Endothelial cell of umbilical vein (primary cell): ENCODE measurements at regions not wholly inside any gene's neighbourhood (a gene's known extent, or its start where the extent isn't known, plus 50 kb on each side); places are given as distances from the start of the nearest gene placed in this dataset.

Experiments used
- BruUV-seq: library from RNA; stranded (reverse); fragments of 400-500 nt; replicated peaks from 2 replicates; lab custom pipeline; 2021; lab: Mats Ljungman, UMichigan
- CTCF ChIA-PET: fragments of 300-600, 350-600 bp; sonication (Branson Sonifier 250); formaldehyde crosslinking; loops from one replicate; lab custom pipeline; 2021; ENCODE audit warnings: antibody characterized with exemption, inconsistent platforms; lab: Charles Lee
- POLR2A ChIA-PET: fragments of 300-600, 350-600 bp; sonication (Branson Sonifier 250); formaldehyde crosslinking; loops from one replicate; lab custom pipeline; 2021; ENCODE audit warnings: antibody characterized with exemption, inconsistent platforms; lab: Charles Lee
- DNase-seq: peaks from one replicate; pipeline ENCODE4 v3.0.0-alpha.2; 2011; ENCODE audit warnings: low read depth, low spot score
- FAIRE-seq: peaks from 2 replicates; lab custom pipeline; 2011; peaks lifted over from hg19 to GRCh38; lab: Jason Lieb, UNC
- H2AFZ ChIP-seq: 2 replicates; pipeline ENCODE4 v1.6.0; 2012; ENCODE audit warnings: low read depth, low read length, control low read depth, inconsistent platforms
- H3K27ac ChIP-seq: 2 replicates; pipeline ENCODE4 v1.5.1; 2011; ENCODE audit warnings: low read depth, mild to moderate bottlenecking, control low read depth, low read length, moderate library complexity; ENCODE audit not compliant: insufficient read depth
- H3K27me3 ChIP-seq, 2 experiments: 2 replicates each; pipeline versions ENCODE4 v1.6.0 to v1.6.1; 2011; ENCODE audit warnings: low read length in 2 of 2, mixed read lengths in 1 of 2; ENCODE audit not compliant: control insufficient read depth in 2 of 2, insufficient read depth in 2 of 2
- H3K36me3 ChIP-seq, 2 experiments: 2 replicates in 1 of 2; 3 replicates in 1 of 2; pipeline ENCODE4 v1.5.1; 2011; ENCODE audit warnings: low read length in 2 of 2, mild to moderate bottlenecking in 1 of 2, moderate library complexity in 1 of 2; ENCODE audit not compliant: control insufficient read depth in 2 of 2, insufficient read depth in 2 of 2; ENCODE audit errors: extremely low read depth in 1 of 2
- H3K4me1 ChIP-seq: 3 replicates; pipeline ENCODE4 v1.5.1; 2011; ENCODE audit warnings: mild to moderate bottlenecking, low read length; ENCODE audit not compliant: control insufficient read depth, insufficient read depth; ENCODE audit errors: extremely low read depth
- H3K4me2 ChIP-seq: 2 replicates; pipeline ENCODE4 v1.6.1; 2011; ENCODE audit warnings: low read length, control low read depth, mixed read lengths; ENCODE audit not compliant: insufficient read depth
- H3K4me3 ChIP-seq, 3 experiments: fragments of 200-600 bp in 1 of 3; sonication (generic), shearing (Covaris generic) in 1 of 3; replicated peaks in 1 of 3; 2 replicates each; pipeline ENCODE4 v1.5.1; 2011 to 2016; ENCODE audit warnings: control low read depth in 3 of 3, low read length in 3 of 3, mild to moderate bottlenecking in 2 of 3, inconsistent platforms in 1 of 3, low read depth in 1 of 3, moderate library complexity in 1 of 3; ENCODE audit not compliant: insufficient read depth in 1 of 3
- H3K79me2 ChIP-seq: 2 replicates; pipeline ENCODE4 v1.6.0; 2012; ENCODE audit warnings: low read length, inconsistent platforms; ENCODE audit not compliant: control insufficient read depth, insufficient read depth
- H3K9ac ChIP-seq: replicated peaks from 2 replicates; pipeline ENCODE3; 2011; ENCODE audit warnings: low read length, control low read depth; ENCODE audit not compliant: insufficient read depth; ENCODE audit errors: extremely low read depth
- H3K9me1 ChIP-seq: replicated peaks from 3 replicates; pipeline ENCODE4 v1.6.0; 2011; ENCODE audit warnings: mild to moderate bottlenecking, low read length; ENCODE audit not compliant: control insufficient read depth, insufficient read depth; ENCODE audit errors: extremely low read depth
- H3K9me3 ChIP-seq: replicated peaks from 2 replicates; pipeline ENCODE4 v1.5.1; 2012; ENCODE audit warnings: low read length, inconsistent platforms; ENCODE audit not compliant: control insufficient read depth, insufficient read depth
- H4K20me1 ChIP-seq: replicated peaks from 2 replicates; pipeline ENCODE3; 2011; ENCODE audit warnings: mild to moderate bottlenecking, low read length; ENCODE audit not compliant: control insufficient read depth, insufficient read depth; ENCODE audit errors: extremely low read depth
- CTCF ChIP-seq, 2 donors: IDR thresholded peaks; 1 replicate in 1 of 2; 2 replicates in 1 of 2; pipeline ENCODE4 v1.5.1; 2011; ENCODE audit warnings: low read length in 2 of 2, mild to moderate bottlenecking in 2 of 2, moderate library complexity in 2 of 2, control low read depth in 1 of 2, inconsistent platforms in 1 of 2, low read depth in 1 of 2; ENCODE audit not compliant: insufficient read depth in 1 of 2; ENCODE audit errors: extremely low read depth in 1 of 2
- EZH2 ChIP-seq: IDR thresholded peaks from 2 replicates; pipeline ENCODE4 v1.6.1; 2012; ENCODE audit warnings: borderline replicate concordance, low read depth, mild to moderate bottlenecking, moderate library complexity, low read length, inconsistent platforms; ENCODE audit not compliant: severe bottlenecking
- FOS ChIP-seq: IDR thresholded peaks from 2 replicates; pipeline ENCODE4 v1.6.1; 2011; ENCODE audit warnings: mild to moderate bottlenecking, low read length, moderate library complexity, borderline replicate concordance; ENCODE audit not compliant: insufficient read depth
- GATA2 ChIP-seq: IDR thresholded peaks from 2 replicates; pipeline ENCODE4 v1.7.0; 2011; ENCODE audit warnings: low read depth, mild to moderate bottlenecking, moderate library complexity, mixed read lengths, low read length; ENCODE audit not compliant: insufficient read length, insufficient read depth
- JUN ChIP-seq: IDR thresholded peaks from 2 replicates; pipeline ENCODE4 v1.6.1; 2011; ENCODE audit warnings: borderline replicate concordance, low read depth; ENCODE audit not compliant: insufficient read length, insufficient read depth
- MAX ChIP-seq: IDR thresholded peaks from 2 replicates; pipeline ENCODE4 v1.6.1; 2011; ENCODE audit not compliant: insufficient read depth, insufficient read length
- MYC ChIP-seq: IDR thresholded peaks from one replicate; pipeline ENCODE4 v1.6.1; 2011; ENCODE audit warnings: mild to moderate bottlenecking, low read depth, low read length
- POLR2A ChIP-seq: IDR thresholded peaks from 2 replicates; pipeline ENCODE4 v1.6.1; 2012; ENCODE audit warnings: low read depth, mild to moderate bottlenecking, control low read depth, low read length
- POLR2AphosphoS5 ChIP-seq: IDR thresholded peaks from 2 replicates; pipeline ENCODE4 v1.6.1; 2012; ENCODE audit warnings: low read depth, mild to moderate bottlenecking, control low read depth, low read length, moderate library complexity; ENCODE audit not compliant: insufficient read depth
- dilution Hi-C: fragments of 300-500 bp; cut with MboI; formaldehyde crosslinking; loops from one replicate; pipeline ENCODE4 v1.15.0; 2019; ENCODE audit warnings: low sequenced_read_pairs; ENCODE audit not compliant: extremely low pct_ligation_motif_present
- intact Hi-C: fragments of 100-400 bp; cut with micrococcal nuclease; formaldehyde crosslinking; loops from one replicate; pipeline ENCODE4 v1.10.0; 2022

- H3K9me3 ChIP-seq, result no peaks in the 10 kb centered on the region
- peaks cover 21% of the 10 kb centered on the region for H3K4me1 ChIP-seq
- peak overlapping the region; percentile 65 for H3K27ac ChIP-seq
- DNase-seq (peak; percentile 30), FAIRE-seq (peak; percentile 74)
- no peak overlapping the region for H2AFZ ChIP-seq
- BruUV-seq, result no TSS peak
- intact Hi-C loops (loop anchor here (1.0 to 5.0 kb wide), 3 partner anchors 65 to 254 kb away; partner anchors contain the start of gene MAP4), dilution Hi-C loops (no loop called here)
- ChIA-PET CTCF (interaction anchor here (4.3 to 4.5 kb wide), 2 partner anchors 65 to 72 kb away, joined by 21 to 46 read pairs; no protein-coding TSS in a partner anchor), POLR2A (no interaction called here)
- H3K4me2 ChIP-seq, result peak overlapping the region; percentile 90
- peaks cover 0 to 3% of the 10 kb centered on the region in 2 experiments for H3K36me3 ChIP-seq
- peaks cover 5% of the 10 kb centered on the region for H4K20me1 ChIP-seq
- H3K9me1 ChIP-seq, result no peaks in the 10 kb centered on the region
- H3K9ac ChIP-seq, result peak overlapping the region; percentile 91
- peak overlapping the region in 1 of 3 experiments; percentile 94 for H3K4me3 ChIP-seq
- peaks cover 68% of the 10 kb centered on the region for H3K79me2 ChIP-seq
- TF ChIP-seq JUN, result no peak
- peak; percentile 16 for TF ChIP-seq GATA2
- TF ChIP-seq EZH2, result no peak
- no peaks in the 10 kb centered on the region for H3K27me3 ChIP-seq
Observed at GRCh38 chr3:48086705-48087104, 70.5 kb upstream of the MAP4 start.

- Histone ChIP-seq H3K4me3 (no peak overlapping the region), H3K9me3 (no peaks in the 10 kb centered on the region), H3K27me3 (no peaks in the 10 kb centered on the region), H4K20me1 (peaks cover 5% of the 10 kb centered on the region), H3K9me1 (no peaks in the 10 kb centered on the region), H3K79me2 (peaks cover 86% of the 10 kb centered on the region), H3K36me3 (peaks cover 0 to 3% of the 10 kb centered on the region in 2 experiments), H3K4me2 (no peak overlapping the region), H3K9ac (no peak overlapping the region), H3K4me1 (peaks cover 21% of the 10 kb centered on the region), H2AFZ (no peak overlapping the region), H3K27ac (peak overlapping the region; percentile 18)
- FAIRE-seq (no peak), DNase-seq (peak; percentile 12)
- no TSS peak for BruUV-seq
- intact Hi-C loops, result loop anchor here (5.0 kb wide), 2 partner anchors 68 to 253 kb away; partner anchors contain the start of gene MAP4
- dilution Hi-C loops, result no loop called here
- ChIA-PET CTCF (interaction anchor here (1.2 to 1.8 kb wide), 3 partner anchors 13 to 95 kb away, joined by 3 to 15 read pairs (median 3); no protein-coding TSS in a partner anchor), POLR2A (interaction anchor here (0.7 kb wide), 1 partner anchor 57 kb away, joined by 6 read pairs; no protein-coding TSS in a partner anchor)
- no peak for TF ChIP-seq POLR2AphosphoS5
- no peak for TF ChIP-seq POLR2A
- TF ChIP-seq EZH2, result no peak
- TF ChIP-seq FOS, result no peak
- no peak for TF ChIP-seq JUN
- no peak for TF ChIP-seq MAX
- no peak for TF ChIP-seq CTCF (IDR thresholded peaks at IDR 0.05; ENCODE audit: extremely low read depth in 1 of 2, insufficient read depth in 1 of 2, low read depth in 1 of 2, low read length in 2 of 2)
- TF ChIP-seq GATA2, result no peak
- TF ChIP-seq MYC, result no peak
Observed at GRCh38 chr3:48084929-48085328, 68.7 kb upstream of the MAP4 start.
